ENCODE measurements at regions not wholly inside any gene's neighbourhood (a gene's known extent, or its start where the extent isn't known, plus 50 kb on each side); places are given as distances from the start of the nearest gene placed in this dataset.

- no peak for DNase-seq (ENCODE audit: low read depth)
Observed at GRCh38 chr2:234438305-234438977, 58.4 kb downstream of the ARL4C start.

DNA sequence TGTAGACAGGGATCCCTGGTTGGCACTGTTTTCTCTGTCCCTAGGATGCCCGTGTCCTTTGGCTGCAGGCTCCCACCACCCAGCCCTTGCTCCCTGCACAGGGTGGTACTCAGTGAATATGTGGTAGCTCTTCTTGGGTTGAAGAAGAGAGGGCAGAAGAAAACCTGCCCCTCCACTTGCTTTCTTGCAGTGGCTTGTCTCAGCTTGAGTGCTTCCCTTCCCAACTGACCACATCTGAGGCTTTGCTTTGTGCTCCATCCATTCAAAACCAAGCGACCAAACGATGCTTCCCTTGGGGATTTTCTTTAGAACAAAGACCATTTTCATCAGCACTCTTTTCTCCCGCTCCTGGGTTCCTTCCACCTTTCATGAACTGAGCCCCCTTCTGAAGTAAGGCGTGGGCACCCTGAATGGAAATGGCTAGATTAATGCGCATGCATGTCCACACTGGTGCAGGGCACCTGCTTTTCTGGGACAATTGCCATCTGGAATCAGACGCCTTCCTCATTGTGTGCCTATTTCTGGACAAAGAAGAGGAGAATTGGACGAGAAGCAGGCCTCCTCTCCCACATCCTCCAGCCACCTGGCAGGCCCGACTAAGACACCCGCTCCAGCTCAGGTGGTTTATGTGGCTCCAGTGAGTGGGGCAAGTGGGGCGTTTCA, 59.1 kb downstream of the ARL4C start:
- DNase-seq (ENCODE audit: low read depth): no peak

DNA sequence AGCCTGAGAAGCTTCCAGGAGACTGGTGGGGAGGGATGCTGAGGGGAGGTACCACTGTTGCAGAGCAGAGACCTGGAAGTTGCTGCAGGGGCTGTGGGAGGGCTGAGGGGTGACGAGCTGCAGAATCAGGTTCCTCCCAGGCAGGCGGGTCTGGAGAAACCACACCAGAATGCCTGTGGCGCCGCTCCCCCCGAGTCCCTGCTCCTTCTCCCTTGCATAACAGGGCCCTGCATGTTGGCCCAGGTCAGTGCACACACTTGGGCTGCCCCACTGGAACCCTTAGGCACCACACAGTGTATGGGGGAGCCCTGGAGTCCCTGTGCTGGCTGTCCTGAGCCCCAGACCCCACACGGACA, 60.4 kb downstream of the ARL4C start:
- no peak for DNase-seq (ENCODE audit: low read depth)

GRCh38 chr2:234435836-234436481, 60.9 kb downstream of the ARL4C start:
- DNase-seq (ENCODE audit: low read depth): peak; percentile 40

DNA sequence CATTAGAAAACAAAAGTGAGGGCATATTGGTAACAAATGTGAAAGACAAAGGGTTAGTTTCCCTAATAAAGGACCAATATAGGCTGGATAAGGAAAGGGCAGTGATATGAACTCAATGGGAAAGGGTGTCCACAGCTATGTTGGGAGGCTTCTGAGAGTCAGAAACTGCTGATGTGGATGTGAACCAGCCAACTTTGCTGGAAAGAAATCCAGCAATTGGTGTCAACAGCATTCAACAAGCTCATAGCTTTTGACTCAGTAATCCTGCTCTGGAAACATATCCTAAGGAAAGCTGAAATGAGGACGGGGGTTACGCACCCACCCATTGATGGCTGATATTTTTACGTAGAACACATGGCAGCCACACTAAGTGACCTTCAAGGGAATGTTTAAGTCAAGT, 63.7 kb downstream of the ARL4C start:
- DNase-seq (ENCODE audit: low read depth): no peak

GRCh38 chr2:234430871-234431270, 66.0 kb downstream of the ARL4C start:
- DNase-seq (ENCODE audit: low read depth): no peak

GRCh38 chr2:234429265-234429664, 67.6 kb downstream of the ARL4C start:
- no peak for DNase-seq (ENCODE audit: low read depth)

- peak; percentile 46 for DNase-seq (ENCODE audit: low read depth)
Observed at GRCh38 chr2:234427081-234428061, 69.5 kb downstream of the ARL4C start.

DNA sequence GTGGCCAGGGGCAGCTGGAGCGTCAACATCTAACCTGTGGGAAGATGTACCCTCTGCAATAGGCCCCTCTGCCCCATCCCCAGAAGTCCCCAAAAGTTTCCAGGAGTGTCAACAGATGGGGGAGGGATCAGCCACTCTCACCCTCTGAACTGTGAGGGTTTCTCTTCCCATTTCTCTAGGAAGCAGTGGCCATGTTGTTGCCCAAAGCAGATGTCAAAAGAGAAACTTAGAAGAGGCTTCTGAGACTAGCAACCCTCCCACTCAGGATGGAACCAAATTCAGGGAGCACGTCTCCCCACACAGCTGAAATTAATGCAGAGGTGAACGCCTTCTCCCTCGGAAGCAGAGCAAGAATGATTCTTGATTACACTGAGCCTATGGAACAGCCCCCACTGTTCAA, 70.3 kb downstream of the ARL4C start:
- no peak for DNase-seq (ENCODE audit: low read depth)

DNA sequence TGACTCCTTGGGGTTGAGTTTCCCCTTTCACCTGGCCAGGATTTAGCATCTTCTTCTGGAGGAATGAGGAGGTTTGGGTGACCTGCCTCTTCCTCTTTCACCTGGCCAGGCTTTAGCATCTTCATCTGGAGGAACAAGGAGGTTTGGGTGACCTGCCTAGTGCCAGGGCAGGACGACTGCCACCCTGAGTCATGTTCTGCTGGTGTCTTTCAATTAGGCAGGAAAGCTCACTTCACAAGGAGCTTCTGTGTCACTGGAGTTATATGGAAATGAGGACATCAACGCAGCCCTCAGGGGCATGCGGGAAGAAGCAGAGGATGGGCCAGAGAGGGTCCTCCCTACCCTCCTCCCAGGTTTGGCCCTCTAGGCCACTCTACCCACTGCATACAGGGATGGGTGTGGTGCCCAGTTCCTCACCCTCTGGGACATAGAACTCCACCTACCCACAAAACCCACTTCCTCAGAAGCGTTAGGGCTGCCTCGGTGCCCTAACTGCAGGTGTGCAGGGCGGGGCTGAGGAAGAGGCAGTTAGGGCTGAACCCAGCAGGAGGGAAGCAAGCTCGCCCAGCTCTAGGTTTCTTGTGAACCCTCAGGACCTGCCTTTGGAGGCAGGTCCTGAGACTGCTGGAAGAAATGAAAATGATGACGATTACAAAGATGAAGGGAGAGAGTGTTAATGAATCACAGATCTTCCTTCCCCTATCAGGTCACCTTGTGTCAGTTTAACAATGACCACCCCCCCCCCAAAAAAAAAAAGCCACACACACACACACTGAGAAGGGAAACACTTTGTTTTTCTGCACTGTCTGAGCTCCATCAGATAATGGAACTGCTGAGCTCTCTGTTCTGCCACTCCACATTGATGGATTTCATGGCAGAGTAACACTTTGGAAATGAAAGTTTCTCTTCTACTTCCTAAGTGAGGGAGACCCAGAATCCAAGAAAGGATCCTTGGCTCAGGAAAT, 71.0 kb downstream of the ARL4C start:
- no peak for DNase-seq (ENCODE audit: low read depth)

DNA sequence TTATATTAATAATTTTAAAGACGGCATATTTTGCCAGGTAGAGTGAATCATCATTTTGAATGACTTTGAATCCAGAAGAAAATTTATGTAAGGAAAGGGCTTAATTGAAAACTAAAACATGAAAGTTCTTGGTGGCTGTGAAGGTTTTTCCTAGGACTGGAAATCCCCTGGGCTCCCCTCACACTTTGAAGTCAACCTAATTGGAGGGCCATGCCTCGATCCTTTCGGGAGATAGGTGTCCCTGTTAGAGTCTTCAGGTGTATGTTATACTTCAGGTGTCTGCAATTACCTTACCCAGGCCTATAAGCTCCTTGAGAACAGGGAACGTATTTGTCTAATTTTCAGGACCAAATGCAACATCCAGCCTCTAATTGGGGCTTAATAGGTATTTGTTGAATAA, 73.0 kb downstream of the ARL4C start:
- no peak for DNase-seq (ENCODE audit: low read depth)

DNA sequence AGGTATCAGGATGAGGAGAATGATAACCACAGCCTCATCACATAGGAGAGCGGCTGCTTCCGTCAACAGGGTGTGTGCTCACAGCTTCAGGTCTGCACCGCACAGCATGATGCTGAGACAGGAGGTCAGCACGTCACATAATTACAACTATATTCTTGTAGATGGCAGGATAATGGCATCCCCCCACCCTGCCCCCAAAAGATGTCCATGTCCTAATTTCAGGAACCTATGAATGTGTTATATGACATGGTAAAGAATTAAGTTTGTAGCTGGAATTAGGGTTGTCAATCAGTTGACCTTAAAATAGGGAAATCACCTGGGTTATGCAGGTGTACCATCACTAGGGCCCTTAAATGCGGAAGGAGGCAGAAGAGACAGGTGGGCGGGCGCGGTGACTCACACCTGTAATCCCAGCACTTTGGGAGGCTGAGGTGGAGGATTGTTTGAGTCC, 73.9 kb downstream of the ARL4C start:
- no peak for DNase-seq (ENCODE audit: low read depth)

- DNase-seq (ENCODE audit: low read depth): peak; percentile 91
Observed at GRCh38 chr2:234422273-234422732, 74.6 kb downstream of the ARL4C start.

DNA sequence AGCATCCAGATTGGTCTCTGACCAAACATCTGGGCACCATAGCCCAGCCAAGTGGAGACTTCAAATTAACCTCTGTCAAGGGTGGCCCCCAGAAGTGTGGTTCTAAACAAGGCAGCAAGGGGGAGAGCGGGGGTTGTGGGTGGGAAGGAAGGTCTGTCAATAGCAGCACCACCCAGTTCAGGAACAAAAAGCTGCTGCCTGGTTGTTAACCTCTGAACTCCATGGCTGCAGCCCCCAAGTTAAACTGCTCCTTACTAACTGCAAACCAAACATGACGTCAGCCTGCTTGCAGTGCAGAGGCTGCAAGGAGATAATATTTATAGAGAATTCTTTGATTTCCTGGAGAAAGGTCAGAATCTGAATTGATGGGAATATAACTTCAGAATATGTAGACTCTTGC, 76.5 kb downstream of the ARL4C start:
- DNase-seq (ENCODE audit: low read depth): no peak

DNA sequence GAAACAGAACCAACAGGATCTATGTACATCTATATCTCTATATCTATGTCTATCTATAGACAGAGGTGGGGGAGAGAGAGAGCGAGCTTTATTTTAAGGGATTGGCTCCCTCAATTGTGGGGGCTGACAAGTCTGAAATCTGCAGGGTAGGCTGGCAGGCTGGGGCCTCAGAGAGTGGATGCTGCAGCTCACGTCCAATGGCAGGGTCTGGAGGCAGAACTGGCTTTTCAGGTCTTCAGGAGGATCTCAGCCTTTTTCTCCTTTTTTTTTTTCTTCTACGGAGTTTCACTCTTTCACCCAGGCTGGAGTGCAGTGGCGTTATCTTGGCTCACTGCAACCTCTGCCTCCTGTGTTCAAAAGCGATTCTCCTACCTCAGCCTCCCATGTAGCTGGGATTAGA, 77.2 kb downstream of the ARL4C start:
- DNase-seq (ENCODE audit: low read depth): no peak

DNA sequence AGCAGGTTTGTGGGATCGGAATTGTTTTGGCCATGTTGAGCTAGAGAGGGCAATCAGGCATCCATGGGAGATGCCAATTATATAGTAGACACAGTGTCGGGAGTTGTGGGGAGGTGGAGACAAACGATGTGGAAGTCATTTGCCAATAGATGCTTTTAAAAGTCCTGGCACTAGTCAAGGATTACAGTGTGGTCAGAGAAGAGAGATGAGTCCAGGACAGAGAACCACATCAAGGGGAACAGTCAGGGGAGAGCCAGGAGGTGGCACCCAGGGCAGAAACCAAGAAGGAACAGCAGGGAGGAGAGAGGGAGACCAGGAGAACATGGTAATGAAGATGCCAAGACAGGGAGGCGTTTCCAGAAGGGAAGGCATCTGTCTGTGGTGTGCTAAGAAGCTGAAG, 81.2 kb downstream of the ARL4C start:
- peak; percentile 77 for DNase-seq (ENCODE audit: low read depth)

DNA sequence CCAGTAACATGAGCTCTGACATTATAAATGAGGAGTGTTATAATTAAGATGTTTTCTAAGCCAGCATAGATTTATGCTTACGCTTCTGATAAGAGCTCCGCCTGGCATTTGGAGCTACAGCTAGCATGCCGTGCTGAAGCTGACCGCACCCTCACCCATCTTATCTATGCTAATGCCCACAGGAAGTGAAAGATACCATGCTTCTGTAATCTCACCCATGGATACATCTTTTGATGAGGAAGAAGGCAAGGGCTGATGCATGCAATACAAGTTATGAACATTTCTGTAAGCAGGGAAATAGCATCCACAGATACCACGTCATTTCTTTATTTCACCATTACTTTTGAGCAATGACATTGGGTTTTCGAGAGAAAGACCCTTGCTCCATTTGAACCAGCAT, 82.3 kb downstream of the ARL4C start:
- DNase-seq (ENCODE audit: low read depth): no peak

DNA sequence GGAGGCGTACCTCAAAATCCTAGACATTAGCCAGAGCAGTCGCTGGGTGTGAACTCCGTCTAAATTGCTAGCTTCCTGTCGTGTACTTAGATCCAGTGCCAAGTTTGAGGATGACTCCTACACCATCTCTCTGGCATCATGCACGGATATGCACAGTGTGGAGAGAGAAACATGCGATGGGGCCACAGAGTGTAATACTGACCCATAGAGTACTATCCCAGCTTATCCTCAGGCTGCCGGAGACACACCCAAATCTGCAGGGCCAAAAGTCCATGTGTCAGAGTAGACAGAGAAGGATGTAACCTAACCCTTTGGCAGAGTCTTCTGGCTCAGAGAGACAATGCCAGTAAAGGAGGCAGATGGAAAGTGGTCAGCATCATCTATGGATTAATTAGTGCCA, 84.2 kb downstream of the ARL4C start:
- DNase-seq (ENCODE audit: low read depth): peak; percentile 99

DNA sequence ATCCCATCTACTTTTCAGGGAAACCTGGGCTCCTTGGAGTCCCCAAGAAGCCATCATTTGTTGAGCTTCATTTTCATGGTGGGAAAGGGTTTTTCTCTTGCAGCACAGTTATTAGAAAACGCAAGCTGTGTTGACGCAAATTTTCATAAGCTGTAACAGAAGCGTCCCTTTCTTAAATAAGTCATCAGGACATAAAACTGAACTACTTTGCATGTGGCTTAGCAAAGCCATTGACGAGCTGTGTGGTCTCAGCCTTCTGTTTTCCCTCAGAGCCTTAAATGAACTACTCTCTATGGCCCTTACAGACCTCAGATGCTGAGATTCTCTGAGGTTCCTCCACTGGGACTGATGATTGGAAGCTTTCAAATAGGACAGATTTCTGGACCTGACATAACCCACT, 85.1 kb downstream of the ARL4C start:
- DNase-seq (ENCODE audit: low read depth): no peak

- no peak for DNase-seq (ENCODE audit: low read depth)
Observed at GRCh38 chr2:234410526-234410925, 86.4 kb downstream of the ARL4C start.

DNA sequence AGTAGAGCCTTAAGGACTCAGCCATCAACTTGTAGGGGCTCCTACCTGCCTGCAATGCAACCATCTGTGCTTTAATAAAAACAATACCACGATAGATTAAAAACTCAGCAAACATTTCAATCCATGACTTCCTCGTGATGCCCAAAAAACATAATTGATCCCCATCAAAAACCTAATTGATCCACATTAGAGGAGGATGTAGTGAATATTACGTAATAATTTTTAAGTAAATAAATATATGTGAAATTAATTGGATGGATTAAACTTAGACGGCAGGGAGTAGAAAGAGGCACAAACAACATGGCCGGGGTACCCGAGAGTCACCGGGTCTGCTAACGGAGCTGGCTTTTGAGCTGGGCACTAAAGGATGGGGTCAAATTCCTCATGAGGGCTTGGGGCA, 87.3 kb downstream of the ARL4C start:
- DNase-seq (ENCODE audit: low read depth): no peak
